ENCODE measurements at regions not wholly inside any gene's neighbourhood (a gene's known extent, or its start where the extent isn't known, plus 50 kb on each side); places are given as distances from the start of the nearest gene placed in this dataset.
A peak's percentile ranks its signal among the peaks of the same experiment; 100 is the strongest.

DNA sequence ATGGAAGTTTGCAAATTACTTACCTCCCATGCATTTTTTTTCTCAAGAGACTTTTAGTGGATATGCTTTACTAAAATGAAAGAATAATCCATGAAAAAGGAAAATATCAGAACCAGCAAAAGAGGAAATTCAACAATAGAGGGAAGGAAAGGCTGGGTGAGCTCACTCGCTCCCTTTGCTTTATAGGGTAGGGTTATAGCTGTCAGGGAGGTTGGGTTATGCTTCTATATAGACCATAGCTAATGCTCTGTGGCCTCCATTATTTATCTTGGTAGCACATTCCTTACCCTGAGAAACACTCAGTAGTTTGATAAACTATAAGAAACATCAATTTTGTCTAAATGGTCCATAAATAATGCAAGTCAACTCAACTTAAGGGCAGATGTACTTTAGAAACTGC is 215.9 kb upstream of the FAR2 start:
- no peak for FAIRE-seq
- DNase-seq (ENCODE audit: insufficient read length, low spot score): no peak

DNA sequence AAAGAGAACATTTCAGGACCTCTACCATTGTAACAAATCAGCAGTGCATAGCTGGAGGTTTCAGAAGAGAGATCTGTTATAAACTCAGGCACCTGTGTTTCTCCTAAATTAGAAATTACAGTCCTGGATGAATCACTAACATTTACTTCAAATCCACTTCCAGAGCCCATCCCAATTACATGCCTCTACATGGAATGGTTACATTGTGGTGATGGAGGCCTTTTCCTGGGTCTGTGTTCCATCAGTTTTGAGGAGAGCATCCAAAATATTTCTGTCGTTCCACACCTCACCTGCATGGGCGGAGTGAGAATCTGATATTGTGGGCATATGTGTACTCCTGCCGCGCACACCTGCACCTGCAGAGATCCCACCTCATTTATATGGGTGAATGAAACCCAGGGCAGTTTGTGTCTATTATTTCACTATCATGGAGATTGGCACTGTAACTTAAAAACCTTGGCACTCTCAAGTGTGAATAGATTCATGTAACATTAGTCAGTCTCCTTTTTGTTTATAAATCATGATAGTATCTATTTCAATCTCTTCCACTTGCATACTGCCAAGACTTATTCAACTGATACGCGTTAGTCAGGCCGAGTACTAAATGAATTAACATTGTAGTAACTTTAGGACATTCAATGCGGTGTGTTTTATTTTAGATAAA is 215.1 kb upstream of the FAR2 start:
- DNase-seq (ENCODE audit: insufficient read length, low spot score): no peak
- FAIRE-seq: no peak

DNA sequence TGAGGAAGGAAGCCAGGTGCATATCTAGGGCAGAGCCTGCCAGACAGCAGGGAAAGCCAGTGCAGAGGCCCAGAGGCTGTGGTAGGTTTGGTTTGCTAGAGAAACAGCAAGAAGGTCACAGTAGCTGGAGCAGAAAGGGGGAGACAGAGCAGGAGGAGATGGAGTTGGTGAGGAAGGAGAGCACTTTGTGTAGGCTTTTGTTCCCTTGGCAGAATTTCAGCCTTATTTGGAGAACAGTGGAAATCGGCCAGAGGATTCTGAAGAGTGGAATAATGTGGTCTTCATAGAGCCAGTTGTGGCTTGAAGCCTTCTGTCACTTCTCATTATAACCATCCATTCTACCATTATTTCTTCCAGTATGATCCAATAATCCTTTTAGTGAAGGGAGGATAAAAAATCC is 212.9 kb upstream of the FAR2 start:
- DNase-seq (ENCODE audit: insufficient read length, low spot score): no peak
- no peak for FAIRE-seq

DNA sequence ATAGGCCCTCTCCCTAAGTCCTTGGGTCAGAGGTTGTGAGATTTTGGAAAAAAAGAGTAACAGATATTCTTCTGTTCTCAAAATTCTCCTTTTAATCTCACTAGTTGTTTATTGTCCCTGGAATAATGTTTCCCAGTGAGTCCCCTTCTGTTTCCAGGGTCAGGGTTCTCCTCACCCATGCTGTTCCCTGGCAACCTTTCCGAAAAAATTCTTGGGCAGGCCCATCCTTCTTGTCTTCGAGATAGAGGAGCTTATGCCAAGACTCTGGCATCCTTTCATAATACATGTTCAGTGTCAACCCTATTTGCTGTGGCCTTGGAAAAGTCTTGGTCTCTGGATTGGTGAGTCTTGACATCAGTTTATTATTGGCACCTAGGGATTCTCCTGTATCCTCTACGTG is 212.4 kb upstream of the FAR2 start:
- DNase-seq (ENCODE audit: insufficient read length, low spot score) (no peak), FAIRE-seq (no peak)

DNA sequence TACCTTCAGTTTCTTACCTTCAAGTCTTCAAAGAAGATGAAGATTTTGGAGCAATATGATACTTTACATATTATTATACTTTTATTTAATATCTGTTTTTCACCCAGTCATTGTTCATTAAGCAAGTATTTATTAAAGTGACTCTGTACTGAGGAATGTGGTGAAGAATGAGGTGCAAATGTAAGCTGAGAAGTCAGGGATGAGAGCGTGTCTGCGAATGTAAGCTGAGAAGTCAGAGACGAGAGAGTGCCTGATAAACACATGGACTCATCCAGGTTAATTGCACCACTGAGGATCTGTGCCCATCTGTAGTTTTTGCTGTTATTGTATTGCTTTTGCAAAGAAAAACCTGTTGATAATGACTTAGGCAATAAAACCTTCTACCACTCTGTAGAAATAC is 211.9 kb upstream of the FAR2 start:
- DNase-seq (ENCODE audit: insufficient read length, low spot score) (no peak), FAIRE-seq (no peak)

DNA sequence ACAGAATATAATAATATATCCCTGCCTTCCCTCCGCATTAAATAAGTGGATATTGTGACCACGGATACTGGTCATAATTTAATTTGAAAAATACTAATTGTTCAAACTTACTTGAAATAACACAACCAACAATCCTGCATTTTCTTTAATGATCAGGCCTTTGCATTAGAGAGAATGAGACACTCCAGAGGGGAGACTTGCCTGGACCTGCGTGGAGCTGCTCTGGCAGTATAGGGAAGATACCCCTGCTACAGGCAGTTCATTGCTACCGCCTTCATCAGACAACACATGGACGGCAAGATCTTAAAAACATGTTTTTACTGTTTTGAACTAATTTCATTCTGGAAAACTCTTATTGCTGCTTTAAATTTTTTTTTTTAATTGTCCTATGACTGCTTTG is 211.0 kb upstream of the FAR2 start:
- no peak for FAIRE-seq
- DNase-seq (ENCODE audit: insufficient read length, low spot score): no peak

DNA sequence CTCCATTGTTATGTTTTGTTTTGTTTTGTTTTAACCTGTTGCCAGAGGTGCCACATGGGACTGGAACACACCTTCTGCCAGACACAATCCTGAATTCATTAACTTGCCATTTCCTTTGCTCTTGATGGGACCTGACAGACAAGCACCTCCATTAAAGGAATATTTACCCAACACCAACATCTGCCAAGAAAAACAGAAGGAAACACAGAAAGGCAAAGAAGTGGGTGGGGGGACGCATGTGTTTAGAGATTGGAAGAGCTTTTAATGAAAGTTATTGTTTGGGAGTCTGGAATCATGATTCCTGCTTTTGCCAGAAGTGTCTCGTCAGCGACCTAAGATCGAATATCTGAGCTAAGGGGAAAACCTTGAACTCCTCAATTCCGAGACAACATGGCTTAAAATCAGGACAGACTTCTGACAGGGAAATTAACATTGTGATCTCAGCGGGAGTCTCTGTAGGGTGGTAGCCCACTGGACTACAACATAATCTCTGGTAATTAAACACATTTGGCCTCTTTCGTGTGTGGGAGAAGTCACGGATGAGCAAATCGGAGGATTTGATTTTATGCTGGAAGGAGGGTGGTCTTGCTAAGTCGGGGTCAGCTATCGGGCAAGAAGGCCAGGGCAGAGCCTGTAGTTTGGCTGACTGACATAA is 210.4 kb upstream of the FAR2 start:
- DNase-seq (ENCODE audit: insufficient read length, low spot score) (no peak), FAIRE-seq (no peak)

DNA sequence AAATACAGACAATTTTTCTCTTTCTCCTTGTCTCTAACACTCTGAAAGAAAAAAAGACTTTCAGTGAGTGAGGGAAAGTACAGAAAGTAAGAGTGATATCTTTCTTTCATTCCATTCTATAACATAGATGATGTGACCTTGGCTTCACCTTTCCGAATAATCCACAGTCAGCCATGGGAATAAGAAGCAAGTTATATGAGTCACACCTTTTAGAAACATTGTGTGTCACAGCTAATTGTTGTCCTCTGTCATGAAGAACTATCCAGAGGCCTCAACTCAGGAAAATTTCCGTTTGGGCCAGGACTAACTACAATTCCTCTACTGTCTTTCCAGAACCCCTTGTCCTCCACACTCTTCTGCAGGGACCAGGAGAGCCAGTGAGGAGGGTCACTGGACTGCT is 209.7 kb upstream of the FAR2 start:
- DNase-seq (ENCODE audit: insufficient read length, low spot score) (no peak), FAIRE-seq (no peak)

DNA sequence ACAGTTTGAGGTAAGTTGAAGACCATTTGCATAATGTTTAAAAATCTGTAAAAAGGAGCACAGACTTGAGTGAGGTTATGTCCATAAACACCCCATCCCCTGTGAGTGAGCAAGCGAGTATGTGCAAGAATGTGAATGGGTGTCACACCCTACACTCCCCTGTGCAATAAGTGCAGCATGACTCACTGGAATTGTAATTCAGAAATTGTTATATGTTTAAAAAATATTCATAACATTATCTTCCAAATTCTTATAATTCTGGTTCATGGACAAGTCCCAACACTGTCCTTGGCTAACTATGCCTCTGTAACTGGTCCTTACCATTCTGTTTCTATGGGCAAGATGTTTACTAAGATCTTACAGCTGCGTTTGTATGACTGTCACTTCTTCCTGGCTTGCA is 207.8 kb upstream of the FAR2 start:
- DNase-seq (ENCODE audit: insufficient read length, low spot score) (no peak), FAIRE-seq (no peak)

DNA sequence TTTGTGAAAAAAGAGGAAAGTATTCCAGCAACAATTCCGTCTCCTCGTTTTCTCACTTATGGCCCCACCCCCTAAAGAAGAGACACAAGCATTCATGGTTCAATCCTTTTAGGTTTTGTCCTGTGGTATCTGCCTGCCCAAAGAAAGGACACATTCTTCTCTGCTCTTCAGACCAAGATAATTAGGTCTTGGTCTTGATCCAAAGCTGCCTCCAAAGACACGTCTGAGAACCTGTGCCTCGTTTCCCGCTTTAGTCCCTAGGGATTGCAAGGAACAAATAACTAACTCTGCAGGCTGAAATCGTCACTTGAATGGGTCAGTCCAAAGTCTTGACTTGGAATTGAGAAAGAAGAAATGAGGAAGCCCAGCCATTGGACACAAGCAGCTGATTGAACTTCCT is 202.7 kb upstream of the FAR2 start:
- DNase-seq (ENCODE audit: insufficient read length, low spot score) (no peak), FAIRE-seq (no peak)

DNA sequence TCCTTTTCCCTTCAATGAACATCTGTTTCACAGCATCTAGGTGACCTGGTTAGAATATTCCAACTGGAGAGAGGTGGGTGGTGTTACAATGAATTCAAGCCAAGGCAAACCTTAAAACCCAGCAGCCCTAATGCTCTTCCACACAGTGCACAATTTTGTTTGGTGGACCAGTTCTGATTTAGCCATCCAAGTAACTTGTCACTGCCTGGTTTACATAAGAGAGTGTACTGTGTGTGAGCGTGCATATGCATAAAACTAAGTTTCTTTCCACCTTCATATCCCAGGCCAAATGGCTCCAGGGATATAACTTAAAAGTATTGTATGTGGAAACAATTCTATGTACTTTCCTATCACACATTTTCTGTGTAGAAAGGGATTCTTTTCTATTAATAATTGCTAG is 200.4 kb upstream of the FAR2 start:
- no peak for DNase-seq (ENCODE audit: insufficient read length, low spot score)
- FAIRE-seq: no peak

DNA sequence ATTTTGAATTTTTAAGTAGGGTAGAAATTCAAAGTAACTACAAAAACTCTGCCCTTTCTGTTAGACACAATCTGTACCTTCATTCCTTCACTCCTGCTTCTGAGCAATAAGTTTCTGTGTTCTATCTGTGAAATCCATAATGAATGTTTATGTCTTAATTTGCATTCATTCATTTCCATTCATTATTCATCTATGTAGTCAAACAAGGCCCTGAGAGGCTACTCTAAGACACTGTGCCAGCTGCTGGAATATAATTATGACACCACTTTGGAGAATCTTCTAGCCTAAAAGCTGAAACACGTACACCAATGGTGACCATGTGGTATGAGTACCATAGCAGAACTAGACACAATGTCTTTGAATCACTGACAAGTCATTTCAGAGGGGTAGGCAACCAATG is 199.9 kb upstream of the FAR2 start:
- DNase-seq (ENCODE audit: insufficient read length, low spot score) (no peak), FAIRE-seq (no peak)

DNA sequence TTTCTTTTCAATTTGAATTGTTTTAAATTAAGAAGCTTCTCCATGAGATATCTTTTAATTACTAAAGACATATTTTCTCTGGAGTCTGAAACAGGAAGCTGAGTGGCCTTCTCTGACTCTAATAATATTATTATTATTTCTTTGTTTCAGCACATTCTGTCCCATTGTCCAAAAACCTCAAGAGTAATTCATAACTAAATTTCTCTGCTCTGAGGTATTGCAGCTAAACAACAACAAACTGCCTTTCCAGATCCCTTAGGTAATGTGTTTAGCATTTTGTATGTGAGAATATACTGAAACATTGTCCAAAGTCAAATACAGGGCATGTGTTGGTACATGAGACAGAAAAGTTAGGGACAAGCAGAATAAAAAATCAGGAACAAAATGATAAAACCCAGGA is 199.0 kb upstream of the FAR2 start:
- DNase-seq (ENCODE audit: insufficient read length, low spot score) (no peak), FAIRE-seq (no peak)

DNA sequence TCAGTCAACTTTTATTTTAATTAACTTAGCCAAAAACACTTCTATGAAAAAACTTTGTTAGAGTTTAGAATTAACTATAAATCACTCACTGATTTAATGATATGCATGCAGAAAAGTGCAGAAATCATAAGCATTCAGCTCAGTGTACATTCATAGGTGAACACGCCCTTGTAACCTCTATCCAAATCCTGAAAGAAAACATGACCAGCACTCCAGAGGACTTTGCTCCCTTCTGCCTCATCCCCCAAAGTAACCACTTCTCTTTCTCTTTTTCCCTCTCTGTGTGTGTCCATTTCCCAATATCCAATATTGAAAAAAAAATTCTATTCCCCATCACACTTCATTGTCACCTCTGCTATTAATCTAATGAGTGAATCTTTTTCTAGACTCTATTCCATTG is 197.1 kb upstream of the FAR2 start:
- FAIRE-seq (no peak), DNase-seq (ENCODE audit: insufficient read length, low spot score) (no peak)

DNA sequence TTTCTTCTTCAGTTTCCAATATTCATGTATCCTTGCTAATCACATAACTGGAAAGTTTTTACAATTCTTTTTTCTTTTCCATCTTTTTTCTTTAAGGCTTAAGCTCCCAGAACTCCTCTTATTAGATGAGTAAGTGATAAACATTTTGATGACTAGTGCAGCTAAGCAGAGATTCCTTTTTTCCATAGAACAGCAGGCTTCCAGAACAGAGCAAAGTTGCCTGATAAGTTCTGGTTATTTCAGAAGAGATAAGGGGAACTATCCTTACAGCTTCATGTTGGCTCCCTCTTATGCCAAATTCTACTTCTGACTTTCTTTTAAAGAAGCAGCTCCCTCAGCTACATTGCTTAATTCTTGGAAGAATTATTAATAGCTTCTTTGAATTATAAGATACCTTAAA is 194.7 kb upstream of the FAR2 start:
- FAIRE-seq (no peak), DNase-seq (ENCODE audit: insufficient read length, low spot score) (no peak)

DNA sequence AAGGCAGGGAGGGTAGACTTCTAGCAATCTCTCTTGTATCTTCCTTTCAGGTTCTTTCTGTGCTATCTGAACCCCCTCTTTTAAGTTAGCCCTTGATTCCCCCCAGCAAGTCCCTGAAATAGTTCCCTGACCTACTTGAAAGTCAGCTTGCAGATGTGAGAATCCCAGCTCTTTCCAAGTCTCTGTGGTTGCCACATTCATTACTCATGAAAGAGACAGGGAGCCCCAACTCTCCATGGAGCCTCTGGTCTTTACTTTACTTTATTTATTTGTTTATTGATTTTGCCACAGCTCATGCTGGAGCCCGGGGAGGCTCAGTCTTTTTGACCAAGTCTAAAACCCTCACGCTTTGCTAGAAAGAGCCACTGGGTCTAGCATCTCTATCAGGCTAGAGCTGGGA is 193.6 kb upstream of the FAR2 start:
- FAIRE-seq: no peak
- DNase-seq (ENCODE audit: insufficient read length, low spot score): no peak

DNA sequence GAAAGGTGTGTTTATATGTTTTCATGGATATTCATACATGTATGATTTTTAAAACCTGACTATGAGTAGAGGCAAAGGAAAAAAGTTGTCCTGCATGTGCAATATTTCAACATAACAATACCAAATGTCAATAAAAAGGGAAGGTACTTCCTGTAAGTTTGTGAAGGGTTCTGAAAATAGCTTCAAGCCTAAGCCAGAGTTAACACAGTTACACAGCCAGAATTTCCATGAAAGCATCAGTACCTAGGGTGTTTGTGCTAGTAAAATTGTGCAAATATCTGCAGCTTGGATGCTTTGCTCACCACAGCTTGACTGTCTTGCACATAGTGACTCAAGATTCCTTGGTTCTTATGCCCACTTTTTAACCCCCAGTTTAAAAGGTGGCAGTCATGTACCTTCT is 193.1 kb upstream of the FAR2 start:
- DNase-seq (ENCODE audit: insufficient read length, low spot score) (no peak), FAIRE-seq (no peak)

DNA sequence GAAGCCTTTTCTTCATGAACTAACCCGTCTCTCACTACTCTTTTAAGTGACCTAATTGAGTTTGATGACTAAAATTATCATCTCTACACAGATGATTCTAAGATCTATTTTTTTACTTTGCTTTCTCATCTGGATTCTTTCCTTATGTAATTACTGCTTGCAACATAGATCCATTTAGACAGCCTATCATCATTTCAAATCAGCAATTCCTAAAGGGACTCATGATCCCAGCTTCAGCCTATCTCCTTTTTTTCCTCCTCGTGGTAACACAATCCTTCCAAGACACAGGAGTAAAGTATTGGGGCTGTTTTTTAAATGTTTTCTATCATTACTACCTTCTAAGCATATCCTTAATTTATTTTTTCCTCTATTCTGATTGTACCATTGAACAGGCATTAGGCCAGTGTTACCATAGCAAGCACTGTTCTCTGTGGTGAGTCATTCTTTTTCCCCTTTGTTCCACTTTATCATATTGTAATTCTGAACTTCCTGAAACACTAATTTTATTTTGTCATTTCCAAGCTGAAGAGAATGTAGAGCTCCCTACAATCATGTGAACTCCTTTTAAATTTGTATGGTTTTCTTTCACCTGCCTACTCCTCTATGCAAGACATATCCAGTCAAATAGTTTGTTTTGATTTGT is 190.4 kb upstream of the FAR2 start:
- FAIRE-seq (no peak), DNase-seq (ENCODE audit: insufficient read length, low spot score) (no peak)

DNA sequence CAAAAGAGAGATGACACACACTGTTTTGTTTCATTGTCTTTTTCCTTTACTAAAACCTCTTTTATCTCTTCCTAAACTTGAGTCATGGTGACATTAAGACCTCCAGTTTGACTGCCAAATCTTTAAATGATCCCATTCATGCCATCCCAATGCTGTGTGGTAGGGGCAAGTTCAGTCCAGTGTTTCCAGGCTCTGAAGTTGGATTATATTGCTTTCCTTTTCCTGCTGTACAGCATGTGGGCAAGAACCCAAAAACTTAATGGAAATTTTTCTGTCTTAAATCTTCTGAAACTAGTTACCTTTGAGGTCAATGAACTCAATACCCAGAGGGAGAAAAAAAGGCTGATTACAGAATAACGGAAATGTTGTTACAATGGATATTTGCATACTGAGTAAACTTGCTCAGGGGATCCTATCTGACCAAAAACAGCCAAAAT is 187.1 kb upstream of the FAR2 start:
- DNase-seq (ENCODE audit: insufficient read length, low spot score) (no peak), FAIRE-seq (peak; percentile 11)

DNA sequence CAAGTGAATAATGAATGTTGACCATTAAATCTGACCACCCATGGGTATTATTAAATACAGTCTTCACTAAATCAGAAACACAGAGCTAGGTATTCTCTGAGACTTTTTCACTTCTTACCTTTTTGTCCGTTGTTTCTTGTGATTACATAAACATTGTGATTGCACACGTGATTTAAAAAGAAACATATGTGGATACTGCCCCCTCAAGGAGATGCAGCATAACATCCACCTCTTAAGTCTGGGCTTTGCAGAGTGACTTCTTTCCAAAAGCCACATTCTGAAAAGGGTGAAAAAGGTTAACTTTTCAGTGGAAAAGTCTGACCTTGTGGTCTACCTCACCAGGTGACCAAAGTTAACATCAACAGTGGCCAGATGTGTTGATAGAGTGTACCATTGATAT is 185.5 kb upstream of the FAR2 start:
- DNase-seq (ENCODE audit: insufficient read length, low spot score): no peak
- FAIRE-seq: no peak

DNA sequence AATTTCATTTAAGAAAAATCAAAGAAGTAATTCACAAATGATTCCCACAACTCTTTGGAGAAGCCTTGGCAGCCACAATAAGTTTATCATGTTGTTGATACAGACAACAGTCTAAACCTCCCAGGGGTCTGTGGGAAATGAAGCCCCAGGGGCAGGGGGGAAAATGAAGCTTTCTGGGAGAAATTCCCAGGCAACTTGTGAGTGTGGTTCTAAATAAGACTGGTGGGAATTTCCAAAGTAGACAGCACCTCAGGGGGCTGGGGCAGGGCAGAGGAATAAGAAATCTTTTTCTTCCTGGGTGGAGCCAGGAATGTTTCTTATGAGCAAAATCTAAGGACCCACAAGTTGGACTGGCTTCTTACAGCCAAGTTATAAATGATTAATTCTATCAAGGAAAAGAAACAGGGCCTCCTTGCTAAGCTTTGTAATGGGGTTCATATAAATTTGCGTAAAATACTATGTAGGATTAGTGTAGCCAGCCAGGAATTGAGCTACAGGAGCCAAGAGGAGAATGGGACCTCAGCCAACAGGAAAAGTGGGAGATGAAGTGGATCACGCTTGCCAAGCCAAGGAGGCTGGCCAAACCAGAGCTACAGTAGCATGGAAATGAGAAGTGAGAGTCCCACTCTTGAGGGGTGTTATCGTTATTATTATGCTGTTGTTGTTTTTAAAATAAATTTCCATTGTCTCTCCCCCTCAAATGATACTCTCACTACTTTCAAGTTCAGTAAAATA is 182.9 kb upstream of the FAR2 start:
- DNase-seq (ENCODE audit: insufficient read length, low spot score): no peak
- FAIRE-seq: no peak

DNA sequence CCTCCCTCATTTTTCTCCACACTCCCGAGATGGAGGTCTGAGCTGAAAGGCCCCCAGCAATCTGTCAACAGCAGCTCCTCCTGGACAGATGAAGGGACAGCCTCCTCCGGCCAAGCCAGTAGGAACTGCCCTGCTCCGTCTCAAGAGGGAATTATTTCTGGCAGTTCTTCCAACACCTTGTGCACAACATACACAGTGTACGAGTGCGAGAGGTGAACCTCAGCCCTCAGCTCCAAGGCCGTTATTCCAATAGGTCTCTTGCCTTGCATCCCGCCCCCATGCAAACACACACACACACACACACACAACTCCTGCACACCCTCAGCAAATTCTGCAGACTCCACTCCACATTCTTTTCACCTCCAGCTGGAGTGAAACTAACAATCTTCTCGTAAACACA is 181.7 kb upstream of the FAR2 start:
- no peak for DNase-seq (ENCODE audit: insufficient read length, low spot score)
- FAIRE-seq: no peak
